ENCODE measurements at regions not wholly inside any gene's neighbourhood (a gene's known extent, or its start where the extent isn't known, plus 50 kb on each side); places are given as distances from the start of the nearest gene placed in this dataset.

DNA sequence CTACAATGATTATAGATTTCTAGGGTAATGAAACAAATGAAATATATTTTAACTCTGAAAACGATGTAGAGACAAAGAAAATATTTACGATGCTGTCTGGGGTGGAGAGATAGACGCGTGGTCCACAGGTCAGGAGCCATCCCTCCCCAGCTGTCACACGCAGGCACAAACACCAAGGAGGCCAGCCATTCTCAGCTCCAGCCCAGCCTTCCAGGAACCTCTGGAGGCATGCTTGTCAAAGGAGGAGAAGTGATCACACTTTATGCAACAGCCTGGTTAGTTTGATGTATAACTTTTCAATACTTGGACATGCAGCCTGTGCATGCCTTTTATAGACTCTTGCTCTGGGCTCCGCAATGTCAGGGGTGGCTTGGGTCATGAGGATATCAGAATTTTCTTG, 391.5 kb upstream of the MGMT start:
- DNase-seq (ENCODE audit: low read depth), result no peak
- TF ChIP-seq, protein P1, sequence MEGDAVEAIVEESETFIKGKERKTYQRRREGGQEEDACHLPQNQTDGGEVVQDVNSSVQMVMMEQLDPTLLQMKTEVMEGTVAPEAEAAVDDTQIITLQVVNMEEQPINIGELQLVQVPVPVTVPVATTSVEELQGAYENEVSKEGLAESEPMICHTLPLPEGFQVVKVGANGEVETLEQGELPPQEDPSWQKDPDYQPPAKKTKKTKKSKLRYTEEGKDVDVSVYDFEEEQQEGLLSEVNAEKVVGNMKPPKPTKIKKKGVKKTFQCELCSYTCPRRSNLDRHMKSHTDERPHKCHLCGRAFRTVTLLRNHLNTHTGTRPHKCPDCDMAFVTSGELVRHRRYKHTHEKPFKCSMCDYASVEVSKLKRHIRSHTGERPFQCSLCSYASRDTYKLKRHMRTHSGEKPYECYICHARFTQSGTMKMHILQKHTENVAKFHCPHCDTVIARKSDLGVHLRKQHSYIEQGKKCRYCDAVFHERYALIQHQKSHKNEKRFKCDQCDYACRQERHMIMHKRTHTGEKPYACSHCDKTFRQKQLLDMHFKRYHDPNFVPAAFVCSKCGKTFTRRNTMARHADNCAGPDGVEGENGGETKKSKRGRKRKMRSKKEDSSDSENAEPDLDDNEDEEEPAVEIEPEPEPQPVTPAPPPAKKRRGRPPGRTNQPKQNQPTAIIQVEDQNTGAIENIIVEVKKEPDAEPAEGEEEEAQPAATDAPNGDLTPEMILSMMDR (IDR thresholded peaks at IDR 0.05; ENCODE audit: low read length, missing control alignments), result no peak
- H3K4me3 ChIP-seq (replicated peaks; ENCODE audit: low read depth, low read length), result no peak overlapping the region

DNA sequence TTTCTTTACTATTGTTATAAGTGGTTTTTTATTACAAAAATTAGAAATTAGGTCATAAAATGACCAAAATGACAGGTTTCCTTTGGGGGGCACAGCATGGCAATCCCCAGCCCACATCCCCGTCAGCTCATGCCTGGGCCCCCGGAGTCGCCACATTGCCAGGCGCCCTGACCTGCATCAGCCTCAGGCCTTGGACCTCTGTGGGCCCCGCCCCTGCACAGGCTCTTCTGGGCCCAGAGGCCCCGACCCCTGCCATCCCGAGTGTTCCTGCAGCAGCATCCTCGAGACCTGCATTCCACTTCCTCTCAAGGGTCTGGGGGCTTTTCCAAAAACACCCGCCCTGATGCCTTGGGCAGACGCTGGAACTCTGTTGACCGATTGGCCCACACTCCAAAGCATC, 391.1 kb upstream of the MGMT start:
- TF ChIP-seq, protein P1 (IDR thresholded peaks at IDR 0.05; ENCODE audit: low read length, missing control alignments), result no peak
- H3K4me3 ChIP-seq (replicated peaks; ENCODE audit: low read depth, low read length), result no peak overlapping the region
- no peak for DNase-seq (ENCODE audit: low read depth)

DNA sequence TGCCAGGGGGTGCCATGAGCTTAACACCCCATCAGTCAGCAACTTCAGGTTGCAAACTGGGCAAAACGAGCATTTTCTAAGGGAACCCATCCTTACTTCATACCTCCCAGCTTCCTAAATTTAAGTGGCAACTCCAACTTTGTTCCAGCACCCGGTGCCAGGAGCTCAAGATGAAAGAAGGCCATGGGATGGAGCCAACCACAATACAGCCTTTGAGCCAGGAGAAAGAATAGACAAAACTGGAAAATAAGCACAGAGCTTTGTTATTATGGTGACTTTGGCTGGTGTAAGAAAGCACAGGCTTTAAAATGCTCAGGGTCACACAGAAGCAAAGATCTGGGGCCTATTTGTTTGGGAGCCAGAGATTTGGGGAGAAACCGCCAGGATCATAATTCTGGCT, 388.7 kb upstream of the MGMT start:
- DNase-seq (ENCODE audit: low read depth), result no peak
- H3K4me3 ChIP-seq (replicated peaks; ENCODE audit: low read depth, low read length), result no peak overlapping the region
- TF ChIP-seq, protein P1 (IDR thresholded peaks at IDR 0.05; ENCODE audit: low read length, missing control alignments), result no peak

DNA sequence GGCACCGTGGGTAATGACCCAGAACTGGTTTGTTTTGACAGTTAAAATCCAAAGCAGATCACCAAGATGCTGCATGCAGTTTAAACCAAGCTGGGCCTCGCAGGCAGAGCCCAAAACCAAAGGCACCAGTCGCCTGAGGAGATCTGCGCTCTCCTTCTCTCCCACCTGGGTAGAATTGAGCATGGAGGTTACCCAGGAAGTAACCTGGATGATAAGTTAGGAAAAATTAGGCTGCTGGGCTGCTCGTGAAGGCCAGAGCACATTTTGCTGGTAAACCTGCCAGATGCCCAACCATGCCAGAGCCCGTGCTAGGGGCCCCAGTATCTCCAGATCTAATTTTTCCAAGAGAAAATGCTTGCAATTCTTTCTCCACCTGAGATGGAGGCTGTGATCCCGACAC, 388.3 kb upstream of the MGMT start:
- TF ChIP-seq, protein P1 (IDR thresholded peaks at IDR 0.05; ENCODE audit: low read length, missing control alignments), result no peak
- no peak for DNase-seq (ENCODE audit: low read depth)
- H3K4me3 ChIP-seq (replicated peaks; ENCODE audit: low read depth, low read length), result no peak overlapping the region

DNA sequence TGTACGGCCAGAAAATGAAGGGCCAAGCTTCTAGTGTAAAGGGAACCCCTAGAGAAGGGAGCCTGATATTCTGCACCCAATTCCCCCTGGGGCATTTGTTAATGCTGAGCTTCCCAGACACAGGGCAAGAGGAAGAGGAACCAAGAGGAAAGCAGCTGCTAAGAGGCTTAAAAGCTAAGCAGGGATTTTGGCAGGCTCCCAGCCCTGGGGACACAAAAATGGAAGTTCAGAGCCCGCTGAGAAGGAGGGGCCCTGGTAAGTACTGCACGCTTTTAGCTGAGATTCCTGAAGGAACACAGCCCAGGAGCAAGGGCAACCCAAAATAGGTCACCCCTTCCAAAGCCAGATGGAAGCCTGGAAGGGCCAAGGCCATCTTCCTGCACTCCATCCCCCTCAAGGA, 387.3 kb upstream of the MGMT start:
- TF ChIP-seq, protein P1 (IDR thresholded peaks at IDR 0.05; ENCODE audit: low read length, missing control alignments), result no peak
- no peak for DNase-seq (ENCODE audit: low read depth)
- H3K4me3 ChIP-seq (replicated peaks; ENCODE audit: low read depth, low read length), result no peak overlapping the region

DNA sequence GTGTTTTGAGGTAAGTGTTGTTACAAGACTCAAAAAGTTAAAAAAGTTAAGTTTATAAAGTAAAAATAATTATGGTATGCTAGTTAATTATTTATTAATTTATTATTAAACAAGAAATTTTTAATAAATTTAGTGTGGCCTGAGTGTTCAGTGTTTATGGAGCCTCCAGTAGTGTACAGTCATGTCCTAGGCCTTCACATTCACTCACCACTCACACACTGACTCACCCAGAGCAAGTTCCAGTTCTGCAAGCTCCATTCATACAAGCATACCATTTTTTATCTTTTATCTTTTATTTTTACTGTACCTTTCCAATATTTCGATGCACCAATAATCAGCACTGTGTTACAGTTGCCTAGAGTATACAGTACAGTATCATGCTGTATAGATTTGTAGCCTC, 381.2 kb upstream of the MGMT start:
- H3K4me3 ChIP-seq (replicated peaks; ENCODE audit: low read depth, low read length), result no peak overlapping the region
- TF ChIP-seq, protein P1 (IDR thresholded peaks at IDR 0.05; ENCODE audit: low read length, missing control alignments), result no peak
- DNase-seq (ENCODE audit: low read depth), result no peak

DNA sequence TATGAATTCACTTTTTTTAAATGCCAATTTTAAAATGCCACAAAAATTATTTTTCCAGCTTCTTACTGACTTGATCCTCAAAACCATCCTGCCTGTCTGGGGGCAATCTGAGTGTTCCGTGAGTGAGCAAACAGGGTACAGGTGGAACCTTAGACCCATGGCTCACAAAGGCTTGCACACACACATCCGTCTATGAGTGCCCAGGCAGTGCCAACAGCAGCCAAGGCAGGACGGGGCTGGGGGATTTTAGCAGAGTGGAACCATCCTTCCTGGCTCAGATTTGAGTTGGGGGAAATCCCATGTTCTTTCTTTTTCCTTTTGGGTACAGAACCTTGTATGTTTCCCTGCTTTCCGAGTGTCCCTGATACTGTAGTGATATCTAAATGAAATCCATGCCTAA, 377.7 kb upstream of the MGMT start:
- TF ChIP-seq, protein P1 (IDR thresholded peaks at IDR 0.05; ENCODE audit: low read length, missing control alignments), result no peak
- DNase-seq (ENCODE audit: low read depth), result no peak
- no peak overlapping the region for H3K4me3 ChIP-seq (replicated peaks; ENCODE audit: low read depth, low read length)

All from fibroblast of pulmonary artery (primary cell).